Skin epidermis (tissue), 12 donors: ENCODE measurements at regions not wholly inside any gene's neighbourhood (a gene's known extent, or its start where the extent isn't known, plus 50 kb on each side); places are given as distances from the start of the nearest gene placed in this dataset.

Experiments used
- H3K27ac ChIP-seq, 21 experiments: fragments of 200-600 bp; sonication (generic) in 11 of 21; one replicate each; pipeline ENCODE4 v1.5.0; 2020; ENCODE audit warnings: mild to moderate bottlenecking in 3 of 21, inconsistent platforms in 2 of 21, moderate library complexity in 2 of 21
- H3K4me3 ChIP-seq, 7 experiments: fragments of 200-600 bp; sonication (generic) in 2 of 7; one replicate each; pipeline ENCODE4 v1.5.0; 2020; ENCODE audit warnings: inconsistent platforms in 2 of 7, mild to moderate bottlenecking in 2 of 7, moderate library complexity in 1 of 7

DNA sequence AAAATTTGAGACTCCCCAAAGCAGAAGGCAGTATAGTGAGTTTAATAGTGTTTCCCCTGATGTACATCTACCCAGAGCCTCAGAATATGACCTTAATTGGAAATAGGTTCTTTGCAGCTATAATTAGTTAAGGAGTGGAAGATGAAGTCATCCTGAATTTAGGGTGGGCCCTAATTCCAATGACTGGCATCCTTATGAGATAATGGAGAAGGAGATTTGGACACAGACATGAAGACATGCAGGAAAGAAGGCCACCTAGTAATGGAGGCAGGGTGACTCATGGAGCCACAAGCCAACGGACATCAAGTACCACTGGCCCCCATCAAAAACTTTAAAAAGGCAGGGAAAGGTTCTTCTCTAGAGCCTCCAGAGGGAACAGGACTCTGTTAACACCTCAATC, 308.9 kb downstream of the TXNL1 start:
- Histone ChIP-seq H3K4me3 (no peak overlapping the region), H3K27ac (no peak overlapping the region)

DNA sequence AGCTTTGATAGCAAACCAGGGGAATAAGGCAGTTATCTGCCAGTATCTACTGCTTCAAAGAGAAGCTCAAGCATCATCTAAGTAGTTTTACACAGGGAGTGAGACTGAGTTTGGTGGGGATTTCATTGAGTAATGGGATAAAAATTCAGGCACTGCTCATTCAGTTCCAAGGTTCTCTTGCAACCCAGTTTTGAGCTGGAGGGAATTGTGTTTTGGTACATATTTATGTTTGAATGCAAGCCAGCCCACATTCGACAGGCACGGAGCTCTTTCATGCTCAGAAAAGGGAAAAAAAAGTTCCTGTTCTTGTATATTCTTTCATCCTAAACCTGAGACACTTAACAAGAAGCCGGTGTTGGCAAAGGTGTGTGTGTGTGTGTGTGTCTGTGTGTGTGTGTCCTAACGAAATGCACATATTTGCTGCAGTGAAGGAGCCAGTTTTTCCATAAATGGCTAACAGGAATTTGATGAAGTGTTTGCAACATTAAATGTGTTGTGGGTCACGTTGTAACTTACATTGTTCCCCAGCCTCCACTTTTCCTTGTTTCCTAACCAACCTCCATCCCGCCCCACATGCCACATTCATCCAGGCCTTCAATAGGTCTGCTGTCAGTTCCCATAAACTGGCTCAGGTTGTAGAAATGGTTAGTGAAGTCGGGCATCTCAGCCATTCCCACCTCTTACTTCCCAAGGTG, 311.1 kb downstream of the TXNL1 start:
- peak overlapping the region in 4 of 21 experiments; percentile 3 to 67 (median 32) for H3K27ac ChIP-seq
- H3K4me3 ChIP-seq, result no peak overlapping the region

DNA sequence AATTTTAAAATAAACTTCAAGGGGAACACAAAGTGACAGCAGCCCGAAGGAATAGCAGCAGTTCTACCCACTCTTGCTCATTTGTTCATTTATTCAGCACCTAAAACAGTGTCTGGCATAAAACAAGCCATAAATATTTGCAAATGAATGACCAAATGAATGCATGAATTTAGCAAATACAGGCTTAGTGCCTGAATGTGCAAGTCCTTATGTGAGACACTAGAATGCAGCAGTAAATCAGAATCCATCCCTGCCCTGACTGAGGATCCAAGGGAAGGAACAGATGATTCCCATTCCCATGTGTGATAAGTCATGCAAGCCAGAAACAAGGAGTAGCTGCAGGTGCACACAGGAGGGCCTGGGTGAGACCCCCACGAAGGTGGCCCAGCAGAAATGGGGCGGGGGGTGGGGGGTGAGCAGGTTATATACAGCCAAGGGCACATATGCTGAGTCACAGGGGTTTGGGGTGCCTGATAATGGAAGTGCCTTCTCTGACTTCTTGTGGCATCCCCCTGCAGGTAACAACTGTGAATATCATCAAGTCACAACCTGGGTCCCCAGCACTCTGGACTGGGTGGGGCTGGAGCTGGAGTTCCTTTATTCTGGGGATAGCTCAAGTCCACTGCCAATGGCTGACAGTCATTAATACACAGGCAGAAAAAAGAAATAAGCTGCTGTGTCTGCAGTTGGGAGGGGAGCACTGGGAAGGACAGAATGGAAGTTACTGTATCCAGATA, 311.9 kb downstream of the TXNL1 start:
- Histone ChIP-seq H3K4me3 (no peak overlapping the region), H3K27ac (peak overlapping the region in 2 of 21 experiments; percentile 54 to 67)

DNA sequence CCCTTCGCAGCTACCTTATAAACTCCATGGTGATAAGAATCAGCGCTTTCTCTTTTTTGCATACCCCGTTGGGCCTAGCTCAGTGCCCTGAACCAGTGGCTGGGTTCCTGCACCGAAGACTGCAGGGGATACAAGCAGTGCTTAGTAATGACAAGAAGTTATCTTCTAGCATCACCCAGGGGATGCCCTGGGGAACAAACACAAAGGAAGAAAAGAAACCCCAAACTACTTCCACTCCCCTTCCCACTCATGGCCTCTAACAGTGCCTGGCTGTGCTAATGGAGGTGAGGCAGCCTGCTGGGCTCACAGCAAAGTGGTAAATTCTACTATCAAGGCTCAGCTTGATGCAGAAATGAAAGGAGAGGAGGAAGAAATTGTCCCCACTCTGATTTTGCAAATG, 314.7 kb downstream of the TXNL1 start:
- H3K4me3 ChIP-seq, result no peak overlapping the region
- H3K27ac ChIP-seq, result peak overlapping the region in 1 of 21 experiments; percentile 10

DNA sequence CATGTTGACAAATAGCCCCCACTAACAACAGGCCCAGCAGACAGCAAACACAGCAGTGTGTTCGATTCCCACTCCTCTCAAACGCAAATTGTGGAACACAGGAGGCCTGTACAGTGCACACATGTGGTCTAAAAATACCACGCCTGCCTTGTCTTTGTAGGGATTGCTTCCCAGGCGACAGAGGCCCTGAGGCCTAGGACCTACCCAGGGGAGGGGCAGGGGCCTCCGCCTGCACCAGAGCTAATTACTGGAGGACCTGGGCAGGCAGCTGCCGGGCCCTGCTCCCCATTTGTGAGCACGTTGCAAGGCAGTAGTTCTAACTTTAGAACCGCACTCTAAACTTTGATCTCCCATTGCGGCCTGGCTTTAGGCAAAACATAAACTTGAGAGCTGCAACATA, 316.0 kb downstream of the TXNL1 start:
- Histone ChIP-seq H3K27ac (peak overlapping the region in 9 of 21 experiments; percentile 1 to 65 (median 31)), H3K4me3 (no peak overlapping the region)

DNA sequence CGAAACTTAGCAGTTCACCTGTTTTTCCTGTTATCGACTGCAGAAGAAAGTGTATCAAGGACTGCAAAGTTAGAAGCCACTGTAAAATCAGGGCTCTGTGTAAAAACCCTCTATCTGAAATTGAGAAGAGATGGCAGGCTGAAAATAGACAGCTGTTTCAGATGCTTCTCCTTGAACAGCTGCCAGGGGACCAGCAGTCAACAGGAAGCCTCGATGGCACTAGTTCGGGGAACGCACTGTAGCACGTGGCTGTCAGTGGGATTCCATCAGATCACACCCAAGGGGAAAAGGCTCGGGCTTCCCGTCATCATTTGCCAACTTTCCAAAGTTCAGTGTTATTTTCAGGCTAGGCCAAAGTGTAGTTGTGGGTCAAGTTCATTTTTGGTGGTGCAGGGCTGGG, 316.9 kb downstream of the TXNL1 start:
- Histone ChIP-seq H3K27ac (peak overlapping the region in 1 of 21 experiments; percentile 42), H3K4me3 (no peak overlapping the region)

DNA sequence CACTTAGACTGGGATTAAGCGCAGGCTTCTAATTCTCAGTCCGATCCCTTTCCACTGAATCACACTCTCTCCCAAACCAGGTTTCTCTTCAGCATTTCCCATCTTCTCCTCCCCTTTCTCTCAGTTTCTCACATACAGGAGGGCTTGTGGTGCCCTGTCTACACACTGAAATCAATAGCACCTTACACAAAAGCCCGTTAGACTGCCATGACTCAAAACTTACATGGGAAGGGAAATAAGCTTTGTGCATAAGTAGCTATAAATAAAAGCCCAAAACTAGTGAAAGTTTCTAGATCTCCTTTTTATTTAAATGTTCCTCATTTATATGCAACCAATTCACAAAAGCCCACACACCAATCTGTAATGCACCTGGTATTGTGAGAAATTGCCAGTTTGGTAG, 318.4 kb downstream of the TXNL1 start:
- H3K27ac ChIP-seq, result peak overlapping the region in 1 of 21 experiments; percentile 42
- no peak overlapping the region for H3K4me3 ChIP-seq

DNA sequence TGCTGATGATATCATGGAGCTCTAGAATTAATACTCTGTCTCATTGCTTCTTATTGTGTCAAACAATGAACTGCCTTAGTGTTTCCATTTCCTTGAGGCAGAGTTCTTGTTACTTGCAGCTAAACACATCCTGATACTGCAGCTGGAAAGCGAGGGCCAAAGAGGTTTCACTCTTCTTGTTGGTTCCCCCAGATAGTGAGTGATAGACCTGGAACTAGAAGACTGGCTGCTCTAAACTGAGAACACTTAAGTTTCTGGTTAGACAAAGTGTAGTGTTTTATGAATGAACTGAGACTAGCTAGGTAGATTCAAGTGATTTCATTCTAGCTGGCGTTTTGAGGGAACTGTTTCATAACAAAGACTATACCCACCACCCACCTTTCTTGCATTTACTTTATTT, 321.7 kb downstream of the TXNL1 start:
- H3K27ac ChIP-seq, result no peak overlapping the region
- H3K4me3 ChIP-seq, result no peak overlapping the region

DNA sequence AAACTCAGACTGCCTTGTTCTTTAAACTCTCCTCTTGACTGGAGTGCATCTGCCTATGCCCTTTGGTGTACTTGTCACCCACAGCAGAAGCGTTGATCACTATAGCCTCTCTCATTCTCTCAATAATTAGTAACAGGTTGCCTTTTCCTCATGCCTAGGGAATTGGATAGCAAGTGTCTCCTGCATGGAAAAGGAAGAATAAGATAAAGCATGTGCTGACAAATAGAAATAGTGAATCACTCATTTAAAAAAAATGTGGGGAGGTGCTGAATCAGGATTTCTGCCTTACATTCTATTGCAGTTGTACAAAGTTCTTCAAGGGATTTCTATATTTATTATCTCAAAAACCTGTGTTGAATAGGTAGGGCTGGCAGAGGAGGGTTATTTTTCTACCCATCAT, 323.0 kb downstream of the TXNL1 start:
- no peak overlapping the region for H3K27ac ChIP-seq

DNA sequence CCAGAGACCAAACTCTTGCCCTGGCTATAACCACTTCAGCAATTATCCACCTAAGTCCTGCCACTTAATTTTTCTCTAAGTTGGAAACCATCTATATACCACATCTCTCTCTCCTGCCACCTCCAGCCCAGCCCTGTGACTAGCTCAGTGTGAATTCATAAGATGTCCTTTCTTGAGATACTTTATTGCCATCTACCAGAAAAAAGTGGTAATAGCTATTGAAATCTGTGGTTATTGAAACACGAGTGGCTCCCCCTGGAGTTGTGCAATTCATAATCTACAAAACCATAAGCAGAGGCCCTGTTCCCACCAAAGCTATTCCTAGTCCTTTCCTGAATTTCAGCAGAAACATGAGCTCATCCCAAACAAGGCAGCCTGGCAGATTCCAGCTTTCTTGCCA, 324.0 kb downstream of the TXNL1 start:
- Histone ChIP-seq H3K27ac (no peak overlapping the region), H3K4me3 (no peak overlapping the region)

More for the DNA sequence above, 323.0 kb downstream of the TXNL1 start:
- no peak overlapping the region for H3K4me3 ChIP-seq

DNA sequence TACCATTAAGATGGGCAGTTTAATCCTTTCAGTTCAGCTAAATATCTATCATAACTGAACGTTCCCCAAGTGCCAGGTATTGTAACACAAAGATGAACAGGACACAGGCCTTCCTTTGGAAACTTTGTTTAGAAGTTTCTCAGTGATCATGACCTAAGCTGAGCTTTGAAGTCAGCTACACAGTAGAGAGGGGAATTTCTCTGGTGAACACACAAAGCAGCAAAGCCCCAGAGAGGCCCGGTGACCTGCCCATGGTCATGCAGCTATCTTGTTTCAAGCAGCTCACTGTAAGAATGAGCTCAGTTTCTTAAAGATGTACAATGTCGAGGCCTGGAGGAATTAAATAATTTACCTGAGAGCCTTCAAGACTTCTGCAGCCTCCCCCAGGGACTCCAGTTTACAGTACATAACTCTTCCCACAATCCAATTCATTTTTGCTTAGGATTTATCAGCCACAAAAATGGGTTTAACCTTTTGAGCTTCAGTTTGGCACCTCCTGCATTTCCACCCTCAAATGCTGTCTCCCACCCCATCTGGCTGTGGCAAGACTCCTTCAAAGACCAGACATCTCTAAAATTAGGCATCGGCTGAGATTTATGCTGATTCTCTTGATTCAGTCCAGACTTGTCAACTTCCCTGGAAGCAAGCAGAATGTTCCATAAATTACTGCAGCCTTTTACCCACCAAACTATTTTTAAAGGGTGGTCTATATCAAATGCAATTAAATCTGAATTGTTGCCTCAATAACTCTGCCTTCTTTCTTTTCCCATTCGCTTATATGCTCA, 325.6 kb downstream of the TXNL1 start:
- no peak overlapping the region for H3K27ac ChIP-seq
- H3K4me3 ChIP-seq, result no peak overlapping the region

DNA sequence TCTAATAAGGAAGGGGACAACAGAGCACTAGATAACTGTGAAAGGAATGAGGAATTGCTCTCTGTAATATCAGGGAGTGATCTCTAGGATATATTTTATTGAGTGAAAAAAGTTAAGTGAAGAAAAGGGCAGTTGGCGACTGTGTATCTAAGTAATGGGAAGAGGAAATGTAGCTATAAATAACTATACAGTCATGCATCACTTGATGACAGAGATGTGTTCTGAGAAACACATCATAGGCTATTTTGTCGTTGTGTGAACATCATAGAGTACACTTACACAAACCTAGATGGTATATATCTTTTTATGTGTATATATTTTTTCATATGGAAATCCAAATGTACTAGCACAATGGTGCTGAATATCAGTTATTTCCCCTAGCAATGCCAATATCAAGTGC, 329.3 kb downstream of the TXNL1 start:
- Histone ChIP-seq H3K4me3 (no peak overlapping the region), H3K27ac (no peak overlapping the region)

DNA sequence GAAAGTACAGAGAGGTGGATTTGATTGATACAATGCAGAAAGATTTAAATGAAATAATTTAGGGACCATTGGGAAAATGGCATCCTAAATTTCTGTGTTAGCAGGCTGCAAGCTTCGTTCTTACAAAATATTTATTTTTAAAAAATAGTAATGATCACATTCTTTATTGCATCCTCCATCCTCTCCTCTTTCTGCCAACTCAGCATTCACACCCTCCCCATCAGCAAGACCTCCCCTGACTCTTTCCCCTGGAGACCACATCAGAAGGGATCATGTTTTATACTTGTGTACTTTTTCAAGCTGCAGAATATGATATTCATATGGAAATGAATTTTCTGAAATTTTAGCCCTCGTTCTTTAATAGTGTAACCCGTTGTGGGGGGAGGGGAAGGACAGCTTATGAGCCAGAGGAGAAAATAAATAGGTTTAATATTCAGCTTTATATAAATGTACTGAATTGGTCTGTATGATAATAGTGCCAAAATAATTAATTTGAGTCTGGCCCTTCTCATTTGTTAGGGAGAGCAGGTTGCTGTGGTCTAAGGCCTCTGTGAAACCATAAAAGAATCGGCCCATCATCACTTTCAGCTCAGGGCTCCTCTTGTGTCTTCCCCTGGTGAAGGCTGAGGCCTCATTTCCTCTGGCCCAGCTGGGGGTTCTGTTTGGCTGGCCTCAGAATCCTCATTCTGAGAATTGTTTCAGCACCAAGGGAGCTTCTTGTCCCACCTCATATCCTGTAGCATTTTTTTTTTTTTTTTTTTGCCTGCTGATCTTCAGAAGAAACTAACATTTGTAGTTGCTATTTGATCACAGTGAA, 330.8 kb downstream of the TXNL1 start:
- no peak overlapping the region for H3K4me3 ChIP-seq
- H3K27ac ChIP-seq, result no peak overlapping the region

DNA sequence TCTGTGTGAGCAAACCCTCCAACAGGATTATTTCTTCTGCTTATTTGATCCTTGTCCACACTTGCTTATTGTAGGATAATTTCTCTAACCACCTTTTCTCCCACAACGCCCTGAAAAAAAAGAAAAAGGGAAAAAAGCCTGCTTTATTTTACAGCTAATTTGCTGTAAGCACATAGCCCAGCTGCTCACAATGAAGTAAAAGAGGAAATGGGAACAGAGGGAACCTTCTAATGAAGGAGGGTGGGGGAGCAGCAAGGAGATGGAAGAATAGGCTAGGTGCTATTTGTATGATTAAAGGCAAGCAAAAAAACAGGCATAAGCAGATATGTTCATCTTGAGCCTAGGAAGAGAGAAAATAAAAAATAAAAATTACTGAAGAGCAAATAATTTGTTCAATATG, 331.6 kb downstream of the TXNL1 start:
- H3K27ac ChIP-seq, result no peak overlapping the region
- H3K4me3 ChIP-seq, result no peak overlapping the region

DNA sequence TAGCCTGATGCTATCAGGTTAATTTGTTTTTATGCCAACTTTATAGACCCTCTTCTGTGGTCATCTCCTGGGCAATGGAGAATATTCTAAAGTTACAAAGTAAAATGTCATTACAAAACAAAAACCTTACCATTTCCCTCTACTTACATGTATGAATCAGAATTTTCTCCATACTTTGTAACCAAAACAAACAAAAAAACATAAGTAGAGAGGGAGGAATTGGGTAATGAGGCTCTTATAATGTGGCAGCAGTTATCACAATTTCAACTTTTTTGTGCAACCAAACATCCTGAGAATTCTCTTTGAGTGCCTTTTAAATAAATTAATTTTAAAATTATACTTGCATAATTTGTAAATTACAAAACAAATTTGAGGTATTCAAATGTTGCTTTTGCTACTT, 332.8 kb downstream of the TXNL1 start:
- no peak overlapping the region for H3K4me3 ChIP-seq
- no peak overlapping the region for H3K27ac ChIP-seq

DNA sequence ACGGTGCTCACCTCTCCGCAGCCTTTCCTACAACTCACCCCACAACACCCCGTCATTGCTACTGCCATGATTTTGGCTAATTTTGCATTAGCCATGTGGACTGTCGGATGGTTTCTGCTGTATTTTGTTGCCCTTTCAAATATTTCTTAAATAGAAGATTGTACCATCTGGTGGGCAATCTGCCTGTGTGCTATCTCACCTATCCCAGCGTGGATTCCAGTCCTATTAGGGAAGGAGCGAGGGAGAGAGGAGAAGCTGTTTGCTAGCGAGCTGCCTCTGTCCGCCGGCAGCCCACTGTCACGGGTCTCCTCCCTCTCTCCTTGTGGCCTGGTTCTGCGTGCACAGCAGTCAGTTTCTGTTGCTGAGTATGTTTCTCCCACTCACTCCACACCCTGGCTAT, 336.2 kb downstream of the TXNL1 start:
- H3K27ac ChIP-seq, result no peak overlapping the region
- H3K4me3 ChIP-seq, result no peak overlapping the region

DNA sequence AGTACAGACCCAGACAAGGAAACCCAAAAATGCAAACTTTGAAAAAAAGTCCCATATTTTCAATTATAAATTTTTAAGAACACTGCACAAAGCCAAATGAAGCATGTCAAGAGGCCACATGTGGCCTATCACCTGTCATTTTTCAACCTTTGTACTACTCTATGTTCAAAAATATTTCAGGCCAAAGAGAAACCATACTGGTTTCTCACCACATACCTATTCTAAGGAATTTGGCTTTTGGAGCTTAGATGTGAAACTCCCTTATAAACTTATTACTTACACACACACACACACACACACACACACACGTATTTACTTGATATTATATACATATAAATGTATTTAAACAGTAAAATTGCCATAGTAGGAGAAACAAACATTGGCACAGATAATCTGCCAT, 338.7 kb downstream of the TXNL1 start:
- Histone ChIP-seq H3K27ac (no peak overlapping the region), H3K4me3 (no peak overlapping the region)

DNA sequence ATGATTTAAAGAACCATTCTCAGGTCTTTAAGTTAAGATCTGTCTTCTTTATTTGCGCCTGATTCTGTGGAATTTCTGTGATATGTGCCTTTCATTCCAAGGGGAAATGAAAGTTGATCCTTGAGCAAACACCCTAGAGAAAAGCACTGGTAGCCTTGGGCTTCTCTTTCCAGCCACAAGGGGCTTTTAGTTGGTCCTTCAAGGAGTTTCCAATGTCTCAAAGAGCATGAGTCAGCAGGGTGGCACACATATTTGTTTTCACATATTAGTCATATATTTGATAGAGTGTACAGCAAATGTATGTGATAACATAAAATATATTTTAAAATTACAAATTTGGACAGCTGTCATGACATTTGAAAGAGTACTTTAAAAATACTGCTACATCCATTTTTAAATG, 339.5 kb downstream of the TXNL1 start:
- no peak overlapping the region for H3K4me3 ChIP-seq
- no peak overlapping the region for H3K27ac ChIP-seq

DNA sequence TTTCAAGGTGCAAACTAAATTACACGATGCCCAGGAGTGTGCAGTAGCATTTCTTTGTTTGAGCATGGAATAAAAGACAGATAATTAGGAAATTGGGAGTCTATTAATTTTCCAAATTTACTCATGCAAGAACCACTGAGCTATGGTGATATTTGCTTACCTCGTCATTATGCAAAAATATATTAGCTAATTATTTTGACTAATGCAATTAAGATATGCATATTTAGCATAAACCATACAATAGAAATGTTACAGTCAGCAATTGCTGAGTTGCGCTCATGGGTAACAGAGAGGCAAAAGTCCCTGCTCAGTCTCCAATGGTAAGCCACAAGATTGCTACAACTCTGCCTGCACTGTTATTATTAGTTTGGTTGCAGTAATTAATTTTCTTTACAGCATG, 342.0 kb downstream of the TXNL1 start:
- no peak overlapping the region for H3K27ac ChIP-seq
- no peak overlapping the region for H3K4me3 ChIP-seq
